Activated CD8-positive, alpha-beta memory T cell treated with anti-CD3 and anti-CD28 coated beads, Interleukin-2, amount 50 U/mL, for 24 hours (primary cell): ENCODE measurements at regions not wholly inside any gene's neighbourhood (a gene's known extent, or its start where the extent isn't known, plus 50 kb on each side); places are given as distances from the start of the nearest gene placed in this dataset.

Source experiments
- DNase-seq: peaks from one replicate; pipeline ENCODE4 v3.0.0-alpha.2; 2020; ENCODE audit errors: extremely low read depth

GRCh38 chr1:213724640-213725536, 262.9 kb upstream of the PROX1 start:
- DNase-seq, result no peak

DNA sequence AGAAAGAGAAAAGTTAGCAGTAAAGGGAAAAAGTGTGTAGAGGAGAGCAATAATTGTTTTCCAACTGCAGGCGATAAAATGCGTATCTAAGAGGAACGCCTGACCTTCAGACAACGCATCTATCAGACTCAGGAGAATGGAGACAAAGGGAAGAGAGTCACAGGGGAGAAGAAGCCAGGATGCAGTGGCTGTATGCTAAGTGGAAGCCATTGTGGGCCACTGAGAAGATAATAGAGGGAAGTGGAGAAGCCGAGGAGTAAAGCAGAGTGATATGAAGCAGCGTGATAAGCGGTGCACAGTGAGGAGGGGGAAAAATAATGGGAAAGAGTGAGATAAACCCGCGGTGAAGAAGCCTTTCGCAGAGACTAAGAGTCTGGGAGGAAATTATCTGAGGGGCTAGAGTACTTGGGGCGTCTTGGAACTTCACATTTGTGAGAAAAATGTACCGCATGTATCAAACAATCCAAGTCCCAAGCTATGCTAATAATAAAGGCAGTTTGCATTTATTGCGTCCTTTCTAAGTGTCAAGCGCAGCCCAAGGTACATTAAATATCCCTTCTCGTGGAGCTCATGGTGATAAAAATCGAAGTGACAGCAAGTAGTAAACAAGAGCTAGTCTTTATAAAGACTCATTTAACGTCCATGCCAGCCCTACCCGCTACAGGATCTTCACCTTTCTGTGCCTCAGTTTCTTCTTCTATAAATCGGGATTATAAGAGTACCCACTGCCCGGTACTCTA, 259.8 kb upstream of the PROX1 start:
- no peak for DNase-seq

- no peak for DNase-seq
Measured at GRCh38 chr1:213728593-213729536, 258.9 kb upstream of the PROX1 start.

DNA sequence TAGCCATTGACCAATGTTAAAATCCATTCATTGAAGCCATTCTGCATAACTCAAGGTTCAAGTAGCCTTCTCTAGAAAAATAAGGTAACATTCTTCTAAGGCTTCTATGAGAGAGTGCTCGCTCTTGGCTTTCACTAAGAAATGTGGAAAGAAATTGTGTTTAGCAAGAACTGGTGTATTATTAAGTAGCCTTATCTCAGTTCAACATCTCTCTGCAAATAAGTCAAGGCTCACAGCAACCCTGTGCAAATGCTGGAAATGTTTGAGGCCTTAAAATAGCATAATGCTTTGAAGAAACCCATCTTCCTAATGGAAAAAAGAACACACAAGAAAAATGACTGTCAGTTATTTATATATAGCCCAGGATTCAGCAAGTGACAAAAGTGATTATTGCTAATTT, 254.1 kb upstream of the PROX1 start:
- no peak for DNase-seq

DNA sequence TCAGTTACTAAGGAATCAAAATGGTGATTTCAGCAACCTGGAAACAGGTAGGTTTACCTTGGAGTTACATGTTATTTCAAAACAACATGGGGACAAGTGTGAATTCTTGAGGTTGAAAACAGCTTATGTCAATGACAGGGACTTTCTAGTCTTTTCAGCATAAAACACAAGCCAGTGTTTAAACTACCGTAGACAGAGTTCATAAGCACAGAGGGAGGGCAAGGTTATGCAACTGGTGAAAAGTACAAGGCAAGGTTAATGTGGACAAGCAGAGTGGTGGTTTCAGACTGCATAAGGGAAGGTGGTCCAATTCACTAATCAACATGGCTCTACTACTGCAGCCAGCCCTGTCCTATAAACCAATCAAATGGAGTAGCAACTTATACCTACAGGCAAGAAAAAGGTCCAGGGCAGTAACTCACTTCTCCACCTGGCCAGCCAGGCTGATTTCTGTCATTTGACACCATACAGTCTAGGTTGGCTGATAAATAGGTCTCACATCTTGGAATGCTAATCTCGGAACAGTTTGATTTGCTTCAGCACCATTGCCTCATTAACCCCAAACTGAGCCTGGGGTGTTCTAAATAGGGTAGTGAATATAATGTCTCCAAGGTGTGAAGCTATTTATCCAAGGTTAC, 250.3 kb upstream of the PROX1 start:
- DNase-seq, result no peak

- no peak for DNase-seq
Measured at GRCh38 chr1:213738658-213739057, 249.1 kb upstream of the PROX1 start.

DNA sequence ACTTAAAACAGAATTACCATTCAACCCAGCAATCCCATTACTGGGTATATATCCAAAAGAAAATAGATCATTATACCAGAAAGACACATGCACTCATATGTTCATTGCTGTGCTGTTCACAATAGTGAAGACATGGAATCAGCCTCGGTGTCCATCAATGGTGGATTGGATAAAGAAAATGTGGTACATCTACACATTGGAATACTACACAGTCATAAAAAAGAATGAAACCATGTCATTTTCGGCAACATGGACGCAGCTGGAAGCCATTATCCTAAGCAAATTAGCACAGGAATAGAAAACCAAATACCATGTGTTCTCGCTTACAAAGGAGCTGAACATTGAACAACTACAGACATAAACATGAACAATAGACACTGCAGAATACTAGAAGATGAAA, 244.8 kb upstream of the PROX1 start:
- DNase-seq, result no peak

DNA sequence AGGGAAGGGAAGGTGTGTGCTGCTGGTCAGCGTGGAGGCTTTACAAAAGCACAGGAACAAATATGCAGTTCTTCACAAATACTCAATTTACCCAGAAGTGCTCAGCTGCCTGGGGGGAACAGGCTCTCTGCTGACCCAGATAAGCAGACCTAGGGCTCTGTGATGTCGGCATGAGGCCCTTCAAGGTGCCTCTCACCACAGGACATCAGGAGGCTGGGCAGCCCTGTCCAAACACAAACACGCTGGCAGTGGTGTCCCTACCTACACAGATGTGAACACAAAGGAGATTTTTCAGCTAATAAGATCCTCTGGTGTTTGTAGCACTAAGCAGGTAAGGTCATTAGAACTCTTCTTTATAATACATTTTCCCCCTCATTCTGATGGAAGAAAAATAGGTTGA, 243.0 kb upstream of the PROX1 start:
- DNase-seq, result no peak

DNA sequence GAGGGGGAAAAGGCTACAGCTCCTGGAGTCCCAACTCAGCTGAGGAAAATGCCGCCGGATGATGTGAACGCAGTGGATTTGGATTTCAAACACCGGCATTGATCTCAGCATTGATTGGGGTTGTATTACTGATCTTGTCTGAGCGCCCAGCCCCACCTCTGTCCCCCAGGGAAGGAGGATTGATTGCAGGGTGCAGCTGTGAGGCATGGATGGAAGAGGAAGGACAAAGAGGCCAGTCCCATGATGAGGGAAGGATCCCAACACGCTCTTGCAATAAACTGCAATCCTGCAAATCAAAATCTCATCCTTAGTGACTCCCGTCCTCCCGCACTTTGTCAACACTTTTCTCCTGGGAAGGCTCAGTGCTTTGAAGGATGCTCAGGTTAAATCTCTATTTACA, 242.3 kb upstream of the PROX1 start:
- DNase-seq, result no peak

DNA sequence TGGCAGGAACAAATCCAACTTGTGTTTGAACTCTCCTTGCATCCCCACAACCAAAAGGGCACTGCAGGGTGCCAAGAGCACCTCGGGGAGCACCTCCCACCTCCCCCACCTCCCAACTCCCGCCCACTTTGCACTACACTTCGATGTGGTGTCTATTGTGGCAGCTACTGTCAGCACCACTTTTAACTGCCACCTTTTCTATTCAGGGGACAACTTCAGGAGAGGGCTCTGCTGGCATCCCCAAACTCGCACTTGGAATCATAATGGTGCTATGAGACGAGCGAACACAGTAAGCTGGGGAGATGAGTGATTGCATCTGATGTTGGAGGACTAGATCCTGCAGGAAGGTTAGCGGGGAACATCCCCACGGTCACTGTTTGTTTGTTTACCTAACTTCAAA, 238.2 kb upstream of the PROX1 start:
- no peak for DNase-seq

GRCh38 chr1:213750231-213751063, 237.3 kb upstream of the PROX1 start:
- DNase-seq, result no peak

- no peak for DNase-seq
Measured at GRCh38 chr1:213751064-213751397, 236.7 kb upstream of the PROX1 start.

GRCh38 chr1:213759359-213760181, 228.2 kb upstream of the PROX1 start:
- no peak for DNase-seq

GRCh38 chr1:213761845-213762407, 225.8 kb upstream of the PROX1 start:
- DNase-seq, result no peak

DNA sequence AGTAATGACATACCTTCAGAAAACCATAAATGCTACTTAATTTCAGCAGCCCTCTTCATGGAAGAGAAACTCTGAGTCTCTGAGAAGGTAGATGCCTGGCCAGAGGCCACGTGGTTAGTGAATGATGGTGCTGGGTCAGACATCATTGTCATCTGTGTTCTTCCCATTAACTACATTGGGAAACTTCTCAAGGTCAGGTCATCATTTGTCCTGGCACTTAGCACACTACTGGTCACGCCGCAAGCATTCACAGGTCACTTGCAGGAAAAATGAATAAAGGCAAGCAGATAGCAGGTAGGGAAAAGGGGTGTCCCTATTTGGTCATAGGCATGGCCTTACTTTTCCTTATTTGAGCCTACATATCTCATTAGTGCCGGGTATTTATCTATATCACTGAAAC, 220.1 kb upstream of the PROX1 start:
- DNase-seq, result no peak

DNA sequence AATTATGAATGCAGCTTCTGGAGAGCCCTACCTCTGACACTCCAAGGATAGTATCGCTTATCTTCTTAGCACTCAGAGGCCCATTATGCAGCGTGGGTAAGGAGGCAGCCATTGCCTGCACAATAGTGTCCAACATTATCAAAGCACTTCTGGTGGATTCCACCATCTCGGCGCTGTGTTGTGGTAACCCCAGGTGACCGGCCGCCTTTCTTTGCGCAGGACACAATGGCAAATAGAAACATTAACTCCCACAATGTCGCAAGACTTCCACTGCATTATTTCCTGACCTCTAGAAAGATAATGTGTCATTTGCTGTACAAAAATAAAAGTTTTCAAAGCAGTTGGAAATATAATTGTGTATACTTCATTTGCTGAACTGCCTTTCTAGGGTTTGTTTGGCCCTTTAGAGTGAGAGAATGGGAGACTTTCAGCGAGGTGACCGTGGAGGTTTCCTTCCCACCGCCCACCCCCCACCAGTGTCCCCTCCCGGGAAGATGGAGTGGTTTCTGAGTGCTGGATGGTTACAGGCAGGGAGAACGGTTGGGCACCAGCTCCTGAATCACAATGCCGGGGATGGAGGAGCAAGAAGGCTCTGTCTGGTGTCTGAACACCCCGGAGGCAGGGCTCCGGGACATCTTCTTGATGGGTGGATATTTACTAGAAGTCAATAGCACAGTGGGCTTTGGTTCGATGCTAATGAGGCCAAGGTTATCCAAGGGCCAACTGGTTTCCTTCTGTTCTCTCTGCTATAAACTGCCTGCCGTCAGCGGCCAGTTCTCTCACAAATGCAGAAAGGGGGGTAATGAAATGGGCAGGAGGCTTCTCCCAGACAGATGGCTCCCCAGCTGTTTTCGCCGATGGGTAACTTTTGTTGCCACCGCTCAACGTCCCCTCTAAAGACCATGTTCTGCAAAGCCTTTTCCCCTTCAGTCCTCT, 215.4 kb upstream of the PROX1 start:
- no peak for DNase-seq

DNA sequence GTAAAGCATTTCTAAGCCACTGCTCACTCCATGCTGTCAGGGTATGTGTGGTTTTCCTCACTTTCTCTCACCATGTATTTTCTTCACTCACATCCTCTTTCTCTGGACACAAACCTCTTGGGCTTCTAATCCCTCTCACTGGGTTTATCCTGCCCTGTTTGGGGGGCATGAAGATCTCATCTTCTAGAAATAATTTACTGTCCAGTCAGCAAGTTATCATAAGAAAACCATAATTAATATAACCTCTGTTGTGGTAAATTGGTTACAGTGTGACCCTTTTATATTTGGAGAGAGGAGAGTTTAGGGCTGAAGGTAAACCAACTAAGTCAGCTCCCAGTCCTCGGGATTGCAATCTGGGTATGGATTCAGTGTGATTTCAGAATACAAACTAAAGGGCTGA, 213.8 kb upstream of the PROX1 start:
- DNase-seq, result no peak

DNA sequence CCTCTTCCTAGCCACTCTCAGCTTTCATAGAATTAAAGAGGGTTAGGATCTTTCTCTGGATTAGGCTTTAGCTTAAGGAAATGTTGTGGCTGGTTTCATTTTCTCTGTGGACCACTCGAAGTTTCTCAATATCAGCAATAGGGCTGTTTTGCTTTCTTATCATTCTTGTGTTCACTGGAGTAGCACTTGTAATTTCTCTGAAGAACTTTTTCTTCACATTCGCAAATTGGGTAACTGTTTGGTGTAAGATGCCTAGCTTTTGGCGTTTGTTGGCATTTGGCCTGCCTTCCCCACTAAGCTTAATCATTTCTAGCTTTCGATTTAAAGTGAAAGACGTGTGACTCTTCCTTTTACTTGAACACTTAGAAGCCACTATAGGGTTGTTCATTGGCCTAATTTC, 210.8 kb upstream of the PROX1 start:
- no peak for DNase-seq
